ENCODE measurements at regions not wholly inside any gene's neighbourhood (a gene's known extent, or its start where the extent isn't known, plus 50 kb on each side); places are given as distances from the start of the nearest gene placed in this dataset.
"Not testable (repeated sequence)": the region's sequence is repeated elsewhere in the genome, so short reads cannot be mapped to it uniquely, and the experiment has no call there.

- DNase-seq (ENCODE audit: low read depth in 2 of 2, low spot score in 1 of 2), result no peak
Measured at GRCh38 chrX:65828599-65828998, 161.1 kb downstream of the MSN start.

- not testable (repeated sequence) for DNase-seq (ENCODE audit: low read depth in 2 of 2, low spot score in 1 of 2)
Measured at GRCh38 chrX:65825226-65825625, 157.8 kb downstream of the MSN start.

- DNase-seq (ENCODE audit: low read depth in 2 of 2, low spot score in 1 of 2), result no peak
Measured at GRCh38 chrX:65821721-65822496, 154.5 kb downstream of the MSN start.

- DNase-seq (ENCODE audit: low read depth in 2 of 2, low spot score in 1 of 2), result not testable (repeated sequence)
Measured at GRCh38 chrX:65819983-65820382, 152.5 kb downstream of the MSN start.

GRCh38 chrX:65813245-65813644, 145.8 kb downstream of the MSN start:
- no peak for DNase-seq (ENCODE audit: low read depth in 2 of 2, low spot score in 1 of 2)

- DNase-seq (ENCODE audit: low read depth in 2 of 2, low spot score in 1 of 2), result no peak
Measured at GRCh38 chrX:65811558-65812228, 144.2 kb downstream of the MSN start.

Data from stimulated activated CD8-positive, alpha-beta memory T cell treated with anti-CD3 and anti-CD28 coated beads, Interleukin-4, amount 100 ng/mL, for 4 hours (primary cell).